Endothelial cell of umbilical vein (primary cell): ENCODE measurements at regions not wholly inside any gene's neighbourhood (a gene's known extent, or its start where the extent isn't known, plus 50 kb on each side); places are given as distances from the start of the nearest gene placed in this dataset.

Experiments used
- BruUV-seq: library from RNA; stranded (reverse); fragments of 400-500 nt; replicated peaks from 2 replicates; lab custom pipeline; 2021; lab: Mats Ljungman, UMichigan
- CTCF ChIA-PET: fragments of 300-600, 350-600 bp; sonication (Branson Sonifier 250); formaldehyde crosslinking; loops from one replicate; lab custom pipeline; 2021; ENCODE audit warnings: antibody characterized with exemption, inconsistent platforms; lab: Charles Lee
- POLR2A ChIA-PET: fragments of 300-600, 350-600 bp; sonication (Branson Sonifier 250); formaldehyde crosslinking; loops from one replicate; lab custom pipeline; 2021; ENCODE audit warnings: antibody characterized with exemption, inconsistent platforms; lab: Charles Lee
- DNase-seq: peaks from one replicate; pipeline ENCODE4 v3.0.0-alpha.2; 2011; ENCODE audit warnings: low read depth, low spot score
- FAIRE-seq: peaks from 2 replicates; lab custom pipeline; 2011; peaks lifted over from hg19 to GRCh38; lab: Jason Lieb, UNC
- H2AFZ ChIP-seq: 2 replicates; pipeline ENCODE4 v1.6.0; 2012; ENCODE audit warnings: low read depth, low read length, control low read depth, inconsistent platforms
- H3K27ac ChIP-seq: 2 replicates; pipeline ENCODE4 v1.5.1; 2011; ENCODE audit warnings: low read depth, mild to moderate bottlenecking, control low read depth, low read length, moderate library complexity; ENCODE audit not compliant: insufficient read depth
- H3K27me3 ChIP-seq, 2 experiments: 2 replicates each; pipeline versions ENCODE4 v1.6.0 to v1.6.1; 2011; ENCODE audit warnings: low read length in 2 of 2, mixed read lengths in 1 of 2; ENCODE audit not compliant: control insufficient read depth in 2 of 2, insufficient read depth in 2 of 2
- H3K36me3 ChIP-seq, 2 experiments: 2 replicates in 1 of 2; 3 replicates in 1 of 2; pipeline ENCODE4 v1.5.1; 2011; ENCODE audit warnings: low read length in 2 of 2, mild to moderate bottlenecking in 1 of 2, moderate library complexity in 1 of 2; ENCODE audit not compliant: control insufficient read depth in 2 of 2, insufficient read depth in 2 of 2; ENCODE audit errors: extremely low read depth in 1 of 2
- H3K4me1 ChIP-seq: 3 replicates; pipeline ENCODE4 v1.5.1; 2011; ENCODE audit warnings: mild to moderate bottlenecking, low read length; ENCODE audit not compliant: control insufficient read depth, insufficient read depth; ENCODE audit errors: extremely low read depth
- H3K4me2 ChIP-seq: 2 replicates; pipeline ENCODE4 v1.6.1; 2011; ENCODE audit warnings: low read length, control low read depth, mixed read lengths; ENCODE audit not compliant: insufficient read depth
- H3K4me3 ChIP-seq, 3 experiments: fragments of 200-600 bp in 1 of 3; sonication (generic), shearing (Covaris generic) in 1 of 3; replicated peaks in 1 of 3; 2 replicates each; pipeline ENCODE4 v1.5.1; 2011 to 2016; ENCODE audit warnings: control low read depth in 3 of 3, low read length in 3 of 3, mild to moderate bottlenecking in 2 of 3, inconsistent platforms in 1 of 3, low read depth in 1 of 3, moderate library complexity in 1 of 3; ENCODE audit not compliant: insufficient read depth in 1 of 3
- H3K79me2 ChIP-seq: 2 replicates; pipeline ENCODE4 v1.6.0; 2012; ENCODE audit warnings: low read length, inconsistent platforms; ENCODE audit not compliant: control insufficient read depth, insufficient read depth
- H3K9ac ChIP-seq: replicated peaks from 2 replicates; pipeline ENCODE3; 2011; ENCODE audit warnings: low read length, control low read depth; ENCODE audit not compliant: insufficient read depth; ENCODE audit errors: extremely low read depth
- H3K9me1 ChIP-seq: replicated peaks from 3 replicates; pipeline ENCODE4 v1.6.0; 2011; ENCODE audit warnings: mild to moderate bottlenecking, low read length; ENCODE audit not compliant: control insufficient read depth, insufficient read depth; ENCODE audit errors: extremely low read depth
- H3K9me3 ChIP-seq: replicated peaks from 2 replicates; pipeline ENCODE4 v1.5.1; 2012; ENCODE audit warnings: low read length, inconsistent platforms; ENCODE audit not compliant: control insufficient read depth, insufficient read depth
- H4K20me1 ChIP-seq: replicated peaks from 2 replicates; pipeline ENCODE3; 2011; ENCODE audit warnings: mild to moderate bottlenecking, low read length; ENCODE audit not compliant: control insufficient read depth, insufficient read depth; ENCODE audit errors: extremely low read depth
- CTCF ChIP-seq, 2 donors: IDR thresholded peaks; 1 replicate in 1 of 2; 2 replicates in 1 of 2; pipeline ENCODE4 v1.5.1; 2011; ENCODE audit warnings: low read length in 2 of 2, mild to moderate bottlenecking in 2 of 2, moderate library complexity in 2 of 2, control low read depth in 1 of 2, inconsistent platforms in 1 of 2, low read depth in 1 of 2; ENCODE audit not compliant: insufficient read depth in 1 of 2; ENCODE audit errors: extremely low read depth in 1 of 2
- EZH2 ChIP-seq: IDR thresholded peaks from 2 replicates; pipeline ENCODE4 v1.6.1; 2012; ENCODE audit warnings: borderline replicate concordance, low read depth, mild to moderate bottlenecking, moderate library complexity, low read length, inconsistent platforms; ENCODE audit not compliant: severe bottlenecking
- FOS ChIP-seq: IDR thresholded peaks from 2 replicates; pipeline ENCODE4 v1.6.1; 2011; ENCODE audit warnings: mild to moderate bottlenecking, low read length, moderate library complexity, borderline replicate concordance; ENCODE audit not compliant: insufficient read depth
- GATA2 ChIP-seq: IDR thresholded peaks from 2 replicates; pipeline ENCODE4 v1.7.0; 2011; ENCODE audit warnings: low read depth, mild to moderate bottlenecking, moderate library complexity, mixed read lengths, low read length; ENCODE audit not compliant: insufficient read length, insufficient read depth
- JUN ChIP-seq: IDR thresholded peaks from 2 replicates; pipeline ENCODE4 v1.6.1; 2011; ENCODE audit warnings: borderline replicate concordance, low read depth; ENCODE audit not compliant: insufficient read length, insufficient read depth
- MAX ChIP-seq: IDR thresholded peaks from 2 replicates; pipeline ENCODE4 v1.6.1; 2011; ENCODE audit not compliant: insufficient read depth, insufficient read length
- MYC ChIP-seq: IDR thresholded peaks from one replicate; pipeline ENCODE4 v1.6.1; 2011; ENCODE audit warnings: mild to moderate bottlenecking, low read depth, low read length
- POLR2A ChIP-seq: IDR thresholded peaks from 2 replicates; pipeline ENCODE4 v1.6.1; 2012; ENCODE audit warnings: low read depth, mild to moderate bottlenecking, control low read depth, low read length
- POLR2AphosphoS5 ChIP-seq: IDR thresholded peaks from 2 replicates; pipeline ENCODE4 v1.6.1; 2012; ENCODE audit warnings: low read depth, mild to moderate bottlenecking, control low read depth, low read length, moderate library complexity; ENCODE audit not compliant: insufficient read depth
- dilution Hi-C: fragments of 300-500 bp; cut with MboI; formaldehyde crosslinking; loops from one replicate; pipeline ENCODE4 v1.15.0; 2019; ENCODE audit warnings: low sequenced_read_pairs; ENCODE audit not compliant: extremely low pct_ligation_motif_present
- intact Hi-C: fragments of 100-400 bp; cut with micrococcal nuclease; formaldehyde crosslinking; loops from one replicate; pipeline ENCODE4 v1.10.0; 2022

- no TSS peak for BruUV-seq
- FAIRE-seq (no peak), DNase-seq (no peak)
- POLR2A ChIA-PET, result no interaction called here
- Histone ChIP-seq H3K9ac (no peak overlapping the region), H3K79me2 (no peaks in the 10 kb centered on the region), H3K4me3 (no peak overlapping the region), H3K27me3 (peaks cover 8 to 18% of the 10 kb centered on the region in 2 experiments), H3K27ac (no peak overlapping the region), H4K20me1 (no peaks in the 10 kb centered on the region), H3K9me3 (no peaks in the 10 kb centered on the region), H3K36me3 (no peaks in the 10 kb centered on the region), H2AFZ (no peak overlapping the region), H3K9me1 (no peaks in the 10 kb centered on the region), H3K4me2 (no peak overlapping the region), H3K4me1 (peaks cover 2% of the 10 kb centered on the region)
- dilution Hi-C loops, result no loop called here
- TF ChIP-seq MYC, result no peak
- no peak for TF ChIP-seq JUN
- TF ChIP-seq POLR2A, result no peak
- TF ChIP-seq CTCF (IDR thresholded peaks at IDR 0.05; ENCODE audit: extremely low read depth in 1 of 2, insufficient read depth in 1 of 2, low read depth in 1 of 2, low read length in 2 of 2), result no peak
- no peak for TF ChIP-seq EZH2
- no peak for TF ChIP-seq MAX
- TF ChIP-seq FOS, result no peak
- no peak for TF ChIP-seq POLR2AphosphoS5
- TF ChIP-seq GATA2, result no peak
- intact Hi-C loops, result no loop called here
- CTCF ChIA-PET, result no interaction called here
Observed at GRCh38 chr2:160868891-160869290, 291.3 kb upstream of the TANK start.
